ENCODE measurements at regions not wholly inside any gene's neighbourhood (a gene's known extent, or its start where the extent isn't known, plus 50 kb on each side); places are given as distances from the start of the nearest gene placed in this dataset.

GRCh38 chr15:31477851-31478701 lies 151.4 kb downstream of the KLF13 start:
- TF ChIP-seq SIN3A (IDR thresholded peaks at IDR 0.05; ENCODE audit: borderline replicate concordance, insufficient read depth, low read length) (no peak), FOXP2 (optimal IDR thresholded peaks at IDR 0.05; ENCODE audit: borderline replicate concordance, extremely low read depth, extremely low read length, insufficient read depth) (no peak), POLR2AphosphoS5 (IDR thresholded peaks at IDR 0.05; ENCODE audit: low read depth, low read length) (no peak), TAF1 (IDR thresholded peaks at IDR 0.05; ENCODE audit: borderline replicate concordance, insufficient read depth, low read length) (no peak), REST (IDR thresholded peaks at IDR 0.05; ENCODE audit: insufficient read depth in 1 of 2, low read depth in 2 of 2, low read length in 2 of 2) (no peak)

GRCh38 chr15:31478702-31479221 lies 152.1 kb downstream of the KLF13 start:
- no peak for TF ChIP-seq POLR2AphosphoS5 (IDR thresholded peaks at IDR 0.05; ENCODE audit: low read depth, low read length)
- TF ChIP-seq FOXP2 (optimal IDR thresholded peaks at IDR 0.05; ENCODE audit: borderline replicate concordance, extremely low read depth, extremely low read length, insufficient read depth) = no peak
- no peak for TF ChIP-seq REST (IDR thresholded peaks at IDR 0.05; ENCODE audit: insufficient read depth in 1 of 2, low read depth in 2 of 2, low read length in 2 of 2)
- TF ChIP-seq SIN3A (IDR thresholded peaks at IDR 0.05; ENCODE audit: borderline replicate concordance, insufficient read depth, low read length) = no peak
- TF ChIP-seq TAF1 (IDR thresholded peaks at IDR 0.05; ENCODE audit: borderline replicate concordance, insufficient read depth, low read length) = no peak

GRCh38 chr15:31480356-31481025 lies 153.9 kb downstream of the KLF13 start:
- TF ChIP-seq TAF1 (IDR thresholded peaks at IDR 0.05; ENCODE audit: borderline replicate concordance, insufficient read depth, low read length) (no peak), POLR2AphosphoS5 (IDR thresholded peaks at IDR 0.05; ENCODE audit: low read depth, low read length) (no peak), SIN3A (IDR thresholded peaks at IDR 0.05; ENCODE audit: borderline replicate concordance, insufficient read depth, low read length) (no peak), REST (IDR thresholded peaks at IDR 0.05; ENCODE audit: insufficient read depth in 1 of 2, low read depth in 2 of 2, low read length in 2 of 2) (no peak), FOXP2 (optimal IDR thresholded peaks at IDR 0.05; ENCODE audit: borderline replicate concordance, extremely low read depth, extremely low read length, insufficient read depth) (no peak)

DNA sequence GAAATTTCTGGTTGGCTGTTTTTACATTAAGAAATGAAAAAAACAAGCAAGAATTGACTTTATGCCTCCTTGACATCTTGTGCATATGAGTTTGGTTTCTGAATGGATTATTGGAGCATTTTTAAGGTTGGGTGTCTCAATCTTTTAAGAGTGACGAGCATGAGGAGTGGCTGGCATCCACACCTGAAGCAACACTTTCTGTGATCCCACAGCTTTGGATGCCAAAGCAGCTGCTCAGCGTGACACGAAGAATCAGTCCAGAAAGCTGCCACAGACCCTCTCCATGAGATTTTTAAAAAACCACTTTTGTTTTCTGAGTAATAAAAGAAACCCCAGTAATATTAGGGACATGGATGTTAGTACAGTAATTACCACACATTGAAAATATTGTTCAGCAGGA lies 154.5 kb downstream of the KLF13 start:
- TF ChIP-seq SIN3A (IDR thresholded peaks at IDR 0.05; ENCODE audit: borderline replicate concordance, insufficient read depth, low read length) = no peak
- no peak for TF ChIP-seq FOXP2 (optimal IDR thresholded peaks at IDR 0.05; ENCODE audit: borderline replicate concordance, extremely low read depth, extremely low read length, insufficient read depth)
- TF ChIP-seq REST (IDR thresholded peaks at IDR 0.05; ENCODE audit: insufficient read depth in 1 of 2, low read depth in 2 of 2, low read length in 2 of 2) = no peak
- TF ChIP-seq TAF1 (IDR thresholded peaks at IDR 0.05; ENCODE audit: borderline replicate concordance, insufficient read depth, low read length) = no peak
- no peak for TF ChIP-seq POLR2AphosphoS5 (IDR thresholded peaks at IDR 0.05; ENCODE audit: low read depth, low read length)

Data from PFSK-1 (cell line).